Mucosa of descending colon (tissue), 3 donors: ENCODE measurements at regions not wholly inside any gene's neighbourhood (a gene's known extent, or its start where the extent isn't known, plus 50 kb on each side); places are given as distances from the start of the nearest gene placed in this dataset.

Source experiments
- ATAC-seq: fragments of 200-7000 bp; cut with Tn5 transposase; one replicate; pipeline ENCODE4 v1.9.1; 2020; ENCODE audit warnings: mild to moderate bottlenecking, moderate library complexity
- DNase-seq, 3 donors: peaks; one replicate each; pipeline ENCODE4 v3.0.0-alpha.2; 2020
- H3K36me3 ChIP-seq: fragments of 200-600 bp; one replicate; pipeline ENCODE4 v1.8.0; 2021; ENCODE audit warnings: low read depth, mild to moderate bottlenecking
- H3K4me1 ChIP-seq: fragments of 200-600 bp; one replicate; pipeline ENCODE4 v1.8.0; 2021; ENCODE audit warnings: low read depth, mild to moderate bottlenecking
- H3K4me3 ChIP-seq: fragments of 200-600 bp; one replicate; pipeline ENCODE4 v1.8.0; 2021; ENCODE audit warnings: mild to moderate bottlenecking
- H3K9me3 ChIP-seq: fragments of 200-600 bp; one replicate; pipeline ENCODE4 v1.8.0; 2021; ENCODE audit warnings: mild to moderate bottlenecking
- CTCF ChIP-seq: fragments of 200-600 bp; IDR thresholded peaks from one replicate; pipeline ENCODE4 v1.8.0; 2022; ENCODE audit warnings: antibody characterized with exemption, mild to moderate bottlenecking
- intact Hi-C, 2 donors: fragments of 100-400 bp; cut with DNase I in 1 of 2; cut with micrococcal nuclease in 1 of 2; formaldehyde crosslinking; loops; one replicate each; pipeline versions ENCODE4 v1.11.0 to v1.11.1; 2022; cut with DNase I, micrococcal nuclease
- donor health status: DM: no; HTN: no; CAD: no; lungs with moderate emphysema.
- donor health status: DM: no; HTN: no; CAD: no.
- donor health status: DM: no; HTN: yes; CAD: no.

- Histone ChIP-seq H3K36me3 (no peaks in the 10 kb centered on the region), H3K4me3 (no peak overlapping the region), H3K9me3 (no peaks in the 10 kb centered on the region), H3K4me1 (peaks cover 9% of the 10 kb centered on the region)
- no peak for TF ChIP-seq CTCF
- DNase-seq (no peak), ATAC-seq (no peak)
- intact Hi-C loops: no loop called here
Observed at GRCh38 chr4:26135331-26135730, 185.5 kb upstream of the RBPJ start.

- Histone ChIP-seq H3K4me3 (no peak overlapping the region), H3K4me1 (peaks cover 19% of the 10 kb centered on the region), H3K9me3 (no peaks in the 10 kb centered on the region), H3K36me3 (no peaks in the 10 kb centered on the region)
- no peak for TF ChIP-seq CTCF
- DNase-seq (no peak), ATAC-seq (no peak)
- intact Hi-C loops: no loop called here
Observed at GRCh38 chr4:26136615-26137014, 184.2 kb upstream of the RBPJ start.

GRCh38 chr4:26137288-26137687 is 183.5 kb upstream of the RBPJ start:
- no peak for TF ChIP-seq CTCF
- H3K9me3 ChIP-seq: no peaks in the 10 kb centered on the region
- intact Hi-C loops: no loop called here
- ATAC-seq: no peak
- no peak for DNase-seq
- peaks cover 19% of the 10 kb centered on the region for H3K4me1 ChIP-seq
- no peak overlapping the region for H3K4me3 ChIP-seq
- H3K36me3 ChIP-seq: no peaks in the 10 kb centered on the region

GRCh38 chr4:26139310-26139924 is 181.4 kb upstream of the RBPJ start:
- DNase-seq (no peak), ATAC-seq (no peak)

GRCh38 chr4:26140150-26140898 is 180.5 kb upstream of the RBPJ start:
- Histone ChIP-seq H3K4me3 (no peak overlapping the region), H3K9me3 (no peaks in the 10 kb centered on the region), H3K36me3 (no peaks in the 10 kb centered on the region), H3K4me1 (peaks cover 19% of the 10 kb centered on the region)
- no peak for ATAC-seq
- no peak for DNase-seq
- intact Hi-C loops: no loop called here
- no peak for TF ChIP-seq CTCF

More at GRCh38 chr4:26139310-26139924, 181.4 kb upstream of the RBPJ start:
- intact Hi-C loops: no loop called here
- H3K4me3 ChIP-seq: no peak overlapping the region
- no peak for TF ChIP-seq CTCF
- no peaks in the 10 kb centered on the region for H3K9me3 ChIP-seq
- no peaks in the 10 kb centered on the region for H3K36me3 ChIP-seq
- peaks cover 19% of the 10 kb centered on the region for H3K4me1 ChIP-seq
